H1 (cell line): ENCODE measurements at regions not wholly inside any gene's neighbourhood (a gene's known extent, or its start where the extent isn't known, plus 50 kb on each side); places are given as distances from the start of the nearest gene placed in this dataset.

Experiments
- CEBPB ChIP-seq: IDR thresholded peaks from 2 replicates; pipeline ENCODE4 v1.6.1; 2012; ENCODE audit warnings: low read depth, low read length
- GABPA ChIP-seq: IDR thresholded peaks from 2 replicates; pipeline ENCODE4 v1.6.1; 2011; ENCODE audit warnings: mild to moderate bottlenecking, low read length, moderate library complexity, borderline replicate concordance; ENCODE audit not compliant: insufficient read depth
- JUN ChIP-seq: IDR thresholded peaks from 2 replicates; pipeline ENCODE4 v1.6.1; 2011; ENCODE audit warnings: low read depth, mild to moderate bottlenecking, improper control_type of control experiment, low read length
- NRF1 ChIP-seq: IDR thresholded peaks from 2 replicates; pipeline ENCODE4 v1.6.1; 2011; ENCODE audit warnings: mild to moderate bottlenecking, low read depth, low read length, improper control_type of control experiment
- PHF8 ChIP-seq: fragments of 200-600 bp; sonication (generic); conservative IDR thresholded peaks from 2 replicates; pipeline ENCODE4 v1.7.1; 2012; ENCODE audit warnings: low read depth, mild to moderate bottlenecking, inconsistent platforms, low read length, moderate library complexity
- RNF2 ChIP-seq: fragments of 200-900, 300-1000 bp; sonication (generic); IDR thresholded peaks from 2 replicates; pipeline ENCODE4 v1.7.1; 2016; ENCODE audit warnings: borderline replicate concordance, low read depth, mild to moderate bottlenecking, antibody characterized with exemption, low read length; ENCODE audit not compliant: poor library complexity, severe bottlenecking; ENCODE audit errors: missing control alignments
- SIX5 ChIP-seq: IDR thresholded peaks from 2 replicates; pipeline ENCODE4 v1.6.1; 2011; ENCODE audit warnings: mild to moderate bottlenecking, low read depth, low read length
- TBP ChIP-seq: IDR thresholded peaks from 2 replicates; pipeline ENCODE4 v1.6.1; 2011; ENCODE audit warnings: low read depth, low read length, improper control_type of control experiment
- ZNF274 ChIP-seq: IDR thresholded peaks from 2 replicates; pipeline ENCODE4 v1.7.0; 2012; ENCODE audit warnings: low read length, borderline replicate concordance; ENCODE audit errors: extremely low read depth
- TF ChIP-seq, protein P1 (sequence below): fragments of 300-600 bp; sonication (generic); IDR thresholded peaks from 2 replicates; pipeline ENCODE4 v1.7.1; 2012; ENCODE audit warnings: low read length, moderate library complexity, mild to moderate bottlenecking, inconsistent platforms; ENCODE audit not compliant: insufficient replicate concordance

DNA sequence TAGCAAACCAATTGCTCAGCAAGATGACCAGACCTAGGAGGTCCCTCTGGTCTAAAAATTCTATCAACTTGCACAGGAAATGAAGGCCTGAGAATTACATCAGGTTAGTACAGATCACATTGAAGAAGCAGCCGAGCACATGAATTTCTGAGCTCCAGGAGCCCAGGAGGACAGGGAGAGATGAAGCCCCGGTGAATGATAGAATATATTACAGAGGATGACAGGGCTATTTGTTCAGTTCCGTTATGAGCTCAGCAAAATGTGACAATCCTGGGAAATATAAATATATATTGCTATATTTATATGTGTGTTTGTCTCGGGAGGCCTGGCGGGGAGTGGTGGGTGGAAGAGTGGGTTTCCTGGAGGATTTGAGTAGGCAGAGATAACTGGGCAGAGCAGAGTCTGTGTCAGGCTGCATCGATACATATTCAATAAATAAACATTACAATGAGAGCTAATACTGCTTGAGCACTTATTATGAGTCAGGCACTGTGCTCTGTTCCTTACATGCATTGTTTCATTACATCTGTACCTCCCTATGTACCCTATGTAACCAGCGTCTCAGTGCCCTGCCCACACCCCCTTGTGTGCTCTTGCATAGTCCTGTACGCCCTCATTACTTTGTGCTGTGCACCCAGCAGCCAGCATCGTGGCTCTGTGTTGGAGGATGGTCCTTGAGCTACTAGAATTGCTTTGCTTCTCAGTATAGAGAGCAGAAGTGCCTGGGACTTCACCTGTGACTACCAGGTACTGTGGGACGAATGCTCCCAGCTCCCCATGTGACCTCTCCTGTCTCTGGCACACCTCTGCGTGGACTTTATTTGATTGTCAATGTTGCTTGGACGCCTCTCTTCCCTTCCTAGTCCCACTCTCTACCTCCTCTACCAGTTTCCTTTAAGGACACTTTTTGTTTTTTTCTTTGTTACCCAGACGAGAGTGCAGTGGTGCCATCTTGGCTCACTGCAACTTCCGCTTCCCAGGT is 58.1 kb upstream of the KLF9 start (continued):
- TF ChIP-seq, protein P1, sequence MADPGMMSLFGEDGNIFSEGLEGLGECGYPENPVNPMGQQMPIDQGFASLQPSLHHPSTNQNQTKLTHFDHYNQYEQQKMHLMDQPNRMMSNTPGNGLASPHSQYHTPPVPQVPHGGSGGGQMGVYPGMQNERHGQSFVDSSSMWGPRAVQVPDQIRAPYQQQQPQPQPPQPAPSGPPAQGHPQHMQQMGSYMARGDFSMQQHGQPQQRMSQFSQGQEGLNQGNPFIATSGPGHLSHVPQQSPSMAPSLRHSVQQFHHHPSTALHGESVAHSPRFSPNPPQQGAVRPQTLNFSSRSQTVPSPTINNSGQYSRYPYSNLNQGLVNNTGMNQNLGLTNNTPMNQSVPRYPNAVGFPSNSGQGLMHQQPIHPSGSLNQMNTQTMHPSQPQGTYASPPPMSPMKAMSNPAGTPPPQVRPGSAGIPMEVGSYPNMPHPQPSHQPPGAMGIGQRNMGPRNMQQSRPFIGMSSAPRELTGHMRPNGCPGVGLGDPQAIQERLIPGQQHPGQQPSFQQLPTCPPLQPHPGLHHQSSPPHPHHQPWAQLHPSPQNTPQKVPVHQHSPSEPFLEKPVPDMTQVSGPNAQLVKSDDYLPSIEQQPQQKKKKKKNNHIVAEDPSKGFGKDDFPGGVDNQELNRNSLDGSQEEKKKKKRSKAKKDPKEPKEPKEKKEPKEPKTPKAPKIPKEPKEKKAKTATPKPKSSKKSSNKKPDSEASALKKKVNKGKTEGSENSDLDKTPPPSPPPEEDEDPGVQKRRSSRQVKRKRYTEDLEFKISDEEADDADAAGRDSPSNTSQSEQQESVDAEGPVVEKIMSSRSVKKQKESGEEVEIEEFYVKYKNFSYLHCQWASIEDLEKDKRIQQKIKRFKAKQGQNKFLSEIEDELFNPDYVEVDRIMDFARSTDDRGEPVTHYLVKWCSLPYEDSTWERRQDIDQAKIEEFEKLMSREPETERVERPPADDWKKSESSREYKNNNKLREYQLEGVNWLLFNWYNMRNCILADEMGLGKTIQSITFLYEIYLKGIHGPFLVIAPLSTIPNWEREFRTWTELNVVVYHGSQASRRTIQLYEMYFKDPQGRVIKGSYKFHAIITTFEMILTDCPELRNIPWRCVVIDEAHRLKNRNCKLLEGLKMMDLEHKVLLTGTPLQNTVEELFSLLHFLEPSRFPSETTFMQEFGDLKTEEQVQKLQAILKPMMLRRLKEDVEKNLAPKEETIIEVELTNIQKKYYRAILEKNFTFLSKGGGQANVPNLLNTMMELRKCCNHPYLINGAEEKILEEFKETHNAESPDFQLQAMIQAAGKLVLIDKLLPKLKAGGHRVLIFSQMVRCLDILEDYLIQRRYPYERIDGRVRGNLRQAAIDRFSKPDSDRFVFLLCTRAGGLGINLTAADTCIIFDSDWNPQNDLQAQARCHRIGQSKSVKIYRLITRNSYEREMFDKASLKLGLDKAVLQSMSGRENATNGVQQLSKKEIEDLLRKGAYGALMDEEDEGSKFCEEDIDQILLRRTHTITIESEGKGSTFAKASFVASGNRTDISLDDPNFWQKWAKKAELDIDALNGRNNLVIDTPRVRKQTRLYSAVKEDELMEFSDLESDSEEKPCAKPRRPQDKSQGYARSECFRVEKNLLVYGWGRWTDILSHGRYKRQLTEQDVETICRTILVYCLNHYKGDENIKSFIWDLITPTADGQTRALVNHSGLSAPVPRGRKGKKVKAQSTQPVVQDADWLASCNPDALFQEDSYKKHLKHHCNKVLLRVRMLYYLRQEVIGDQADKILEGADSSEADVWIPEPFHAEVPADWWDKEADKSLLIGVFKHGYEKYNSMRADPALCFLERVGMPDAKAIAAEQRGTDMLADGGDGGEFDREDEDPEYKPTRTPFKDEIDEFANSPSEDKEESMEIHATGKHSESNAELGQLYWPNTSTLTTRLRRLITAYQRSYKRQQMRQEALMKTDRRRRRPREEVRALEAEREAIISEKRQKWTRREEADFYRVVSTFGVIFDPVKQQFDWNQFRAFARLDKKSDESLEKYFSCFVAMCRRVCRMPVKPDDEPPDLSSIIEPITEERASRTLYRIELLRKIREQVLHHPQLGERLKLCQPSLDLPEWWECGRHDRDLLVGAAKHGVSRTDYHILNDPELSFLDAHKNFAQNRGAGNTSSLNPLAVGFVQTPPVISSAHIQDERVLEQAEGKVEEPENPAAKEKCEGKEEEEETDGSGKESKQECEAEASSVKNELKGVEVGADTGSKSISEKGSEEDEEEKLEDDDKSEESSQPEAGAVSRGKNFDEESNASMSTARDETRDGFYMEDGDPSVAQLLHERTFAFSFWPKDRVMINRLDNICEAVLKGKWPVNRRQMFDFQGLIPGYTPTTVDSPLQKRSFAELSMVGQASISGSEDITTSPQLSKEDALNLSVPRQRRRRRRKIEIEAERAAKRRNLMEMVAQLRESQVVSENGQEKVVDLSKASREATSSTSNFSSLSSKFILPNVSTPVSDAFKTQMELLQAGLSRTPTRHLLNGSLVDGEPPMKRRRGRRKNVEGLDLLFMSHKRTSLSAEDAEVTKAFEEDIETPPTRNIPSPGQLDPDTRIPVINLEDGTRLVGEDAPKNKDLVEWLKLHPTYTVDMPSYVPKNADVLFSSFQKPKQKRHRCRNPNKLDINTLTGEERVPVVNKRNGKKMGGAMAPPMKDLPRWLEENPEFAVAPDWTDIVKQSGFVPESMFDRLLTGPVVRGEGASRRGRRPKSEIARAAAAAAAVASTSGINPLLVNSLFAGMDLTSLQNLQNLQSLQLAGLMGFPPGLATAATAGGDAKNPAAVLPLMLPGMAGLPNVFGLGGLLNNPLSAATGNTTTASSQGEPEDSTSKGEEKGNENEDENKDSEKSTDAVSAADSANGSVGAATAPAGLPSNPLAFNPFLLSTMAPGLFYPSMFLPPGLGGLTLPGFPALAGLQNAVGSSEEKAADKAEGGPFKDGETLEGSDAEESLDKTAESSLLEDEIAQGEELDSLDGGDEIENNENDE: no peak
- TF ChIP-seq PHF8: no peak
- no peak for TF ChIP-seq GABPA
- TF ChIP-seq CEBPB: no peak
- TF ChIP-seq JUN: no peak
- no peak for TF ChIP-seq NRF1
- no peak for TF ChIP-seq SIX5
- TF ChIP-seq TBP: no peak
- TF ChIP-seq RNF2: no peak
- no peak for TF ChIP-seq ZNF274
